Kidney (tissue), 13 donors: ENCODE measurements at regions not wholly inside any gene's neighbourhood (a gene's known extent, or its start where the extent isn't known, plus 50 kb on each side); places are given as distances from the start of the nearest gene placed in this dataset.

Source experiments
- DNase-seq, 5 donors: peaks; one replicate each; pipeline ENCODE4 v3.0.0-alpha.2; 2013 to 2020
- FAIRE-seq: peaks from 2 replicates; lab custom pipeline; 2012; peaks lifted over from hg19 to GRCh38; lab: Jason Lieb, UNC
- H3K27ac ChIP-seq, 2 donors: one replicate each; pipeline ENCODE4 v1.7.0; 2013; ENCODE audit warnings: low read depth in 2 of 2, low read length in 2 of 2, inconsistent platforms in 1 of 2
- H3K27me3 ChIP-seq: one replicate; pipeline ENCODE4 v1.7.1; 2013; ENCODE audit warnings: low read length, inconsistent platforms; ENCODE audit not compliant: control insufficient read depth, insufficient read depth
- H3K36me3 ChIP-seq, 3 donors: one replicate each; pipeline versions ENCODE4 v1.7.0 to v1.7.1; 2013; ENCODE audit warnings: low read length in 3 of 3, control low read depth in 1 of 3, inconsistent platforms in 1 of 3; ENCODE audit not compliant: insufficient read depth in 3 of 3, control insufficient read depth in 2 of 3
- H3K4me1 ChIP-seq, 3 donors: one replicate each; pipeline versions ENCODE4 v1.7.0 to v1.7.1; 2013; ENCODE audit warnings: low read length in 3 of 3, inconsistent platforms in 1 of 3, low read depth in 1 of 3; ENCODE audit not compliant: control insufficient read depth in 2 of 3, insufficient read depth in 2 of 3
- H3K4me3 ChIP-seq, 3 donors: one replicate each; pipeline versions ENCODE4 v1.7.0 to v1.8.1; 2013; ENCODE audit warnings: low read length in 3 of 3, control low read depth in 1 of 3, inconsistent platforms in 1 of 3
- H3K9ac ChIP-seq, 3 donors: one replicate each; pipeline versions ENCODE4 v1.7.0 to v1.7.1; 2013; ENCODE audit warnings: low read length in 3 of 3, control low read depth in 1 of 3, inconsistent platforms in 1 of 3
- H3K9me3 ChIP-seq, 3 donors: one replicate each; pipeline versions ENCODE4 v1.7.0 to v1.7.1; 2013; ENCODE audit warnings: low read length in 3 of 3, control low read depth in 1 of 3, inconsistent platforms in 1 of 3; ENCODE audit not compliant: control insufficient read depth in 2 of 3, insufficient read depth in 1 of 3
- CTCF ChIP-seq: IDR thresholded peaks from 3 replicates; pipeline ENCODE4 v1.5.1; 2012; ENCODE audit warnings: mild to moderate bottlenecking, moderate library complexity, borderline replicate concordance; ENCODE audit not compliant: insufficient read depth; ENCODE audit errors: extremely low read depth
- intact Hi-C: fragments of 100-400 bp; cut with DNase I; formaldehyde crosslinking; loops from one replicate; pipeline ENCODE4 v1.11.1; 2022
- donor health status: control.
- donor health status: control.
- donor health status: control.
- donor health status: control.
- donor health status: control.
- donor health status: DM: yes; HTN: yes; CAD: no.
- donor health status: Normal renal cell carcinoma (clear cell type).

GRCh38 chr5:124659798-124660197, 86.6 kb downstream of the ZNF608 start:
- Histone ChIP-seq H3K27ac (peak overlapping the region; percentile 32 to 60), H3K4me3 (no peak overlapping the region), H3K9me3 (no peaks in the 10 kb centered on the region), H3K27me3 (no peaks in the 10 kb centered on the region), H3K9ac (peak overlapping the region in 1 of 3 donors; percentile 13), H3K4me1 (peaks cover 28 to 82% (median 48%) of the 10 kb centered on the region in 3 donors), H3K36me3 (no peaks in the 10 kb centered on the region)
- DNase-seq (peak in 1 of 5 donors; percentile 55), FAIRE-seq (no peak)
- intact Hi-C loops, result no loop called here
- no peak for TF ChIP-seq CTCF

GRCh38 chr5:124658867-124659557, 87.4 kb downstream of the ZNF608 start:
- H3K4me3 ChIP-seq, result no peak overlapping the region
- no peak for TF ChIP-seq CTCF
- H3K9ac ChIP-seq, result peak overlapping the region in 1 of 3 donors; percentile 13
- peaks cover 30 to 85% (median 51%) of the 10 kb centered on the region in 3 donors for H3K4me1 ChIP-seq
- no peaks in the 10 kb centered on the region for H3K36me3 ChIP-seq
- peak overlapping the region; percentile 32 to 49 for H3K27ac ChIP-seq
- peak in 1 of 5 donors; percentile 42 for DNase-seq
- intact Hi-C loops, result no loop called here
- H3K9me3 ChIP-seq, result no peaks in the 10 kb centered on the region
- H3K27me3 ChIP-seq, result no peaks in the 10 kb centered on the region
- no peak for FAIRE-seq

- TF ChIP-seq CTCF, result no peak
- H3K27ac ChIP-seq, result peak overlapping the region; percentile 52 to 78
- peak overlapping the region in 1 of 3 donors; percentile 38 for H3K9ac ChIP-seq
- intact Hi-C loops, result no loop called here
- H3K36me3 ChIP-seq, result no peaks in the 10 kb centered on the region
- FAIRE-seq (no peak), DNase-seq (peak in 3 of 5 donors; percentile 70 to 83 (median 83))
- H3K4me1 ChIP-seq, result peaks cover 30 to 76% (median 51%) of the 10 kb centered on the region in 3 donors
- no peaks in the 10 kb centered on the region for H3K9me3 ChIP-seq
- peak overlapping the region in 2 of 3 donors; percentile 2 to 15 for H3K4me3 ChIP-seq
- no peaks in the 10 kb centered on the region for H3K27me3 ChIP-seq
Measured at GRCh38 chr5:124655921-124656511, 90.4 kb downstream of the ZNF608 start.
